NCI-H1930 (cell line): ENCODE measurements at regions not wholly inside any gene's neighbourhood (a gene's known extent, or its start where the extent isn't known, plus 50 kb on each side); places are given as distances from the start of the nearest gene placed in this dataset.
"Not testable (repeated sequence)": the region's sequence is repeated elsewhere in the genome, so short reads cannot be mapped to it uniquely, and the experiment has no call there.

Experiments
- DNase-seq, 2 experiments: peaks; one replicate each; lab custom pipeline; 2025; lab: John Stamatoyannopoulos, UW

GRCh38 chr5:39698838-39699560 lies 274.2 kb upstream of the DAB2 start:
- DNase-seq: no peak

- no peak for DNase-seq
Observed at GRCh38 chr5:39697881-39698280, 273.1 kb upstream of the DAB2 start.

- no peak for DNase-seq
Observed at GRCh38 chr5:39696672-39697398, 272.1 kb upstream of the DAB2 start.

- DNase-seq: no peak
Observed at GRCh38 chr5:39691993-39692392, 267.2 kb upstream of the DAB2 start.

GRCh38 chr5:39691136-39691535 lies 266.4 kb upstream of the DAB2 start:
- DNase-seq: no peak

GRCh38 chr5:39689919-39690318 lies 265.1 kb upstream of the DAB2 start:
- no peak for DNase-seq

GRCh38 chr5:39687924-39688323 lies 263.1 kb upstream of the DAB2 start:
- DNase-seq: not testable (repeated sequence)

GRCh38 chr5:39680213-39680612 lies 255.4 kb upstream of the DAB2 start:
- no peak for DNase-seq

- no peak for DNase-seq
Observed at GRCh38 chr5:39678534-39678933, 253.8 kb upstream of the DAB2 start.

GRCh38 chr5:39675676-39676075 lies 250.9 kb upstream of the DAB2 start:
- no peak for DNase-seq

GRCh38 chr5:39674209-39675082 lies 249.7 kb upstream of the DAB2 start:
- no peak for DNase-seq

GRCh38 chr5:39671561-39671961 lies 246.8 kb upstream of the DAB2 start:
- no peak for DNase-seq

- DNase-seq: no peak
Observed at GRCh38 chr5:39670955-39671354, 246.2 kb upstream of the DAB2 start.

- DNase-seq: no peak
Observed at GRCh38 chr5:39670391-39670790, 245.6 kb upstream of the DAB2 start.

- DNase-seq: no peak
Observed at GRCh38 chr5:39668980-39669379, 244.2 kb upstream of the DAB2 start.

GRCh38 chr5:39665328-39665727 lies 240.5 kb upstream of the DAB2 start:
- no peak for DNase-seq

- no peak for DNase-seq
Observed at GRCh38 chr5:39662945-39663344, 238.2 kb upstream of the DAB2 start.

GRCh38 chr5:39661026-39661779 lies 236.4 kb upstream of the DAB2 start:
- DNase-seq: no peak

- no peak for DNase-seq
Observed at GRCh38 chr5:39660020-39660419, 235.2 kb upstream of the DAB2 start.

- DNase-seq: no peak
Observed at GRCh38 chr5:39658866-39659265, 234.1 kb upstream of the DAB2 start.

GRCh38 chr5:39657943-39658342 lies 233.2 kb upstream of the DAB2 start:
- no peak for DNase-seq

GRCh38 chr5:39656600-39656999 lies 231.8 kb upstream of the DAB2 start:
- DNase-seq: no peak
